GM12873 (cell line): ENCODE measurements at regions not wholly inside any gene's neighbourhood (a gene's known extent, or its start where the extent isn't known, plus 50 kb on each side); places are given as distances from the start of the nearest gene placed in this dataset.

Source experiments
- CTCF ChIP-seq: IDR thresholded peaks from 2 replicates; pipeline ENCODE4 v1.5.1; 2012; ENCODE audit warnings: low read depth, mild to moderate bottlenecking, moderate library complexity, low read length, control low read depth; ENCODE audit not compliant: insufficient read depth; ENCODE audit errors: missing control alignments

GRCh38 chr10:131708225-131708880 is 192.5 kb upstream of the PPP2R2D start:
- TF ChIP-seq CTCF = no peak

- no peak for TF ChIP-seq CTCF
Observed at GRCh38 chr10:131710142-131710861, 190.5 kb upstream of the PPP2R2D start.

GRCh38 chr10:131722121-131722520 is 178.7 kb upstream of the PPP2R2D start:
- TF ChIP-seq CTCF = no peak

GRCh38 chr10:131722525-131723264 is 178.1 kb upstream of the PPP2R2D start:
- no peak for TF ChIP-seq CTCF

- no peak for TF ChIP-seq CTCF
Observed at GRCh38 chr10:131723297-131724168, 177.3 kb upstream of the PPP2R2D start.

- no peak for TF ChIP-seq CTCF
Observed at GRCh38 chr10:131724169-131724545, 176.7 kb upstream of the PPP2R2D start.
